ENCODE measurements at regions not wholly inside any gene's neighbourhood (a gene's known extent, or its start where the extent isn't known, plus 50 kb on each side); places are given as distances from the start of the nearest gene placed in this dataset.

DNA sequence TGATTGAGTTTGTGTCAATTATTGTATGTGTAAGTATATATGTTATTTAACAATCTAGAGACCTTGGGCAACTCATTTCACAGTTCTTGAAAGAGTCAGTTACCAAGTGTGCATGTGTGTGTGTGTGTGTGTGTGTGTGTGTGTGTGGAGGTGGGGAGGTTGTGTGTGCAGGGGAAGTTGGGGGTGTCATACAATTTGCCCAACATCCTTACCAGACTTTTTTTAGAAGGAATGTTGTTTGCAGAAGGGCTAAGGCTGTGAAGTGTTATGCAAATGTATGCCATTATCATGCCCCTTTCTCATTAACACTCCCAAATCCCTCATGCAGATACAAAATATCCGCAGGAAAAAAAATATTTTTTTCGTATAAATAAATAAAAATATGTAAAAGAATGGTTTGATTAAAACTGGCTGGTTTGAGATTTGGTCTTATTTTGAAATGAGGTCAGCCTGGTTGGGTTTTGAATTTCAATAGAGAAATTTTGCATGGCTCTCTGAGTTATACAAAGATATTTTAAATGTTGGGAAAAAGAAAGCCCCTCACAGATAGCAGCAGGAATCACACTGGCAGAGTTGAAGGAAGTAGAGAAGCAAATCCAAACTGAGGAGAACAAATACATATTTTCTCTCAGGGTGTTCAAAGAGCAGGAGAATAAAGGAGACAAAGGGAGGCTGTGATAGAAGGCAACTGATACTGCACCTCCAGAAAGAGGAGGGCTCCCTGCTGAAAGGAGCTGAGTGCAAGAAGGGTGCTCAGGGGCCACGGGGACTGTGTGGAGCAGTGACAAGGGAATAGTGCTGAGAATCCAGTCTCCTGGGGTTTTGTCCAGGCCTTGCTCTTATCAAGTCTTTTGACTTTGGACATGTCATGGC, 1365.5 kb upstream of the CELF4 start:
- ChIA-PET RAD21 (ENCODE audit: unreplicated experiment) (no interaction called here), POLR2A (no interaction called here), CTCF (no interaction called here), SMC1A (ENCODE audit: uncharacterized antibody, unreplicated experiment) (interaction anchor here (1.0 to 1.2 kb wide), 2 partner anchors 10 to 11 kb away, joined by 4 read pairs; no protein-coding TSS in a partner anchor)
- no peak overlapping the region for H3K4me3 ChIP-seq
- H3K4me2 ChIP-seq (ENCODE audit: control insufficient read depth, insufficient read depth): no peak overlapping the region
- no peaks in the 10 kb centered on the region for H4K20me1 ChIP-seq (ENCODE audit: control insufficient read depth, insufficient read depth)
- no peaks in the 10 kb centered on the region for H3K36me3 ChIP-seq (ENCODE audit: control insufficient read depth in 2 of 2, insufficient read depth in 2 of 2, low read length in 1 of 2)
- H3K9ac ChIP-seq (ENCODE audit: control insufficient read depth, insufficient read depth, low read length): no peak overlapping the region
- H3K79me2 ChIP-seq (ENCODE audit: control insufficient read depth, insufficient read depth, low read length): no peaks in the 10 kb centered on the region
- BruUV-seq (replicated peaks): no TSS peak
- H3K9me3 ChIP-seq (replicated peaks; ENCODE audit: control insufficient read depth, insufficient read depth, low read length): no peaks in the 10 kb centered on the region; the same call in 2 of the 3 replicates
- H3K27ac ChIP-seq (ENCODE audit: control insufficient read depth, insufficient read depth): no peak overlapping the region
- TF ChIP-seq KDM1A (IDR thresholded peaks at IDR 0.05; ENCODE audit: borderline replicate concordance) (no peak), MTA2 (IDR thresholded peaks at IDR 0.05; ENCODE audit: low read depth) (no peak), TCF3 (IDR thresholded peaks at IDR 0.05; ENCODE audit: borderline replicate concordance, insufficient read depth, low read depth, low read length) (no peak), RUNX3 (IDR thresholded peaks at IDR 0.05; ENCODE audit: low read length) (no peak), MXI1 (IDR thresholded peaks at IDR 0.05; ENCODE audit: low read depth, low read length) (no peak)
- TF ChIP-seq, protein P1, sequence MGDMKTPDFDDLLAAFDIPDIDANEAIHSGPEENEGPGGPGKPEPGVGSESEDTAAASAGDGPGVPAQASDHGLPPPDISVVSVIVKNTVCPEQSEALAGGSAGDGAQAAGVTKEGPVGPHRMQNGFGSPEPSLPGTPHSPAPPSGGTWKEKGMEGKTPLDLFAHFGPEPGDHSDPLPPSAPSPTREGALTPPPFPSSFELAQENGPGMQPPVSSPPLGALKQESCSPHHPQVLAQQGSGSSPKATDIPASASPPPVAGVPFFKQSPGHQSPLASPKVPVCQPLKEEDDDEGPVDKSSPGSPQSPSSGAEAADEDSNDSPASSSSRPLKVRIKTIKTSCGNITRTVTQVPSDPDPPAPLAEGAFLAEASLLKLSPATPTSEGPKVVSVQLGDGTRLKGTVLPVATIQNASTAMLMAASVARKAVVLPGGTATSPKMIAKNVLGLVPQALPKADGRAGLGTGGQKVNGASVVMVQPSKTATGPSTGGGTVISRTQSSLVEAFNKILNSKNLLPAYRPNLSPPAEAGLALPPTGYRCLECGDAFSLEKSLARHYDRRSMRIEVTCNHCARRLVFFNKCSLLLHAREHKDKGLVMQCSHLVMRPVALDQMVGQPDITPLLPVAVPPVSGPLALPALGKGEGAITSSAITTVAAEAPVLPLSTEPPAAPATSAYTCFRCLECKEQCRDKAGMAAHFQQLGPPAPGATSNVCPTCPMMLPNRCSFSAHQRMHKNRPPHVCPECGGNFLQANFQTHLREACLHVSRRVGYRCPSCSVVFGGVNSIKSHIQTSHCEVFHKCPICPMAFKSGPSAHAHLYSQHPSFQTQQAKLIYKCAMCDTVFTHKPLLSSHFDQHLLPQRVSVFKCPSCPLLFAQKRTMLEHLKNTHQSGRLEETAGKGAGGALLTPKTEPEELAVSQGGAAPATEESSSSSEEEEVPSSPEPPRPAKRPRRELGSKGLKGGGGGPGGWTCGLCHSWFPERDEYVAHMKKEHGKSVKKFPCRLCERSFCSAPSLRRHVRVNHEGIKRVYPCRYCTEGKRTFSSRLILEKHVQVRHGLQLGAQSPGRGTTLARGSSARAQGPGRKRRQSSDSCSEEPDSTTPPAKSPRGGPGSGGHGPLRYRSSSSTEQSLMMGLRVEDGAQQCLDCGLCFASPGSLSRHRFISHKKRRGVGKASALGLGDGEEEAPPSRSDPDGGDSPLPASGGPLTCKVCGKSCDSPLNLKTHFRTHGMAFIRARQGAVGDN (IDR thresholded peaks at IDR 0.05): no peak
- TF ChIP-seq, protein P2, sequence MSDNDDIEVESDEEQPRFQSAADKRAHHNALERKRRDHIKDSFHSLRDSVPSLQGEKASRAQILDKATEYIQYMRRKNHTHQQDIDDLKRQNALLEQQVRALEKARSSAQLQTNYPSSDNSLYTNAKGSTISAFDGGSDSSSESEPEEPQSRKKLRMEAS (IDR thresholded peaks at IDR 0.05; ENCODE audit: low read depth, low read length): no peak
- in situ Hi-C loops (cut with MboI): loop anchor here (25.0 kb wide), 1 partner anchor 1206 kb away; no protein-coding TSS in a partner anchor
- no peak for FAIRE-seq
- no peak overlapping the region for H2AFZ ChIP-seq (ENCODE audit: control insufficient read depth, low read depth, low read length)
- no peak for DNase-seq (ENCODE audit: low read depth, low spot score)
- intact Hi-C loops (cut with micrococcal nuclease; ENCODE audit: unreplicated experiment): no loop called here
- ATAC-seq: no peak
- no peaks in the 10 kb centered on the region for H3K27me3 ChIP-seq (replicated peaks in 1 of 2; ENCODE audit: control insufficient read depth in 2 of 2, insufficient read depth in 2 of 2, low read length in 1 of 2)
- WGBS (ENCODE audit: insufficient coverage, insufficient replicate concordance, low lambda C conversion rate, missing lambda C conversion rate): 53% methylated on average over 3 of the region's 3 CpGs
- H3K4me1 ChIP-seq (ENCODE audit: control insufficient read depth, insufficient read depth, low read length): no peaks in the 10 kb centered on the region

All from GM12878 (cell line).